ENCODE measurements at regions not wholly inside any gene's neighbourhood (a gene's known extent, or its start where the extent isn't known, plus 50 kb on each side); places are given as distances from the start of the nearest gene placed in this dataset.

DNA sequence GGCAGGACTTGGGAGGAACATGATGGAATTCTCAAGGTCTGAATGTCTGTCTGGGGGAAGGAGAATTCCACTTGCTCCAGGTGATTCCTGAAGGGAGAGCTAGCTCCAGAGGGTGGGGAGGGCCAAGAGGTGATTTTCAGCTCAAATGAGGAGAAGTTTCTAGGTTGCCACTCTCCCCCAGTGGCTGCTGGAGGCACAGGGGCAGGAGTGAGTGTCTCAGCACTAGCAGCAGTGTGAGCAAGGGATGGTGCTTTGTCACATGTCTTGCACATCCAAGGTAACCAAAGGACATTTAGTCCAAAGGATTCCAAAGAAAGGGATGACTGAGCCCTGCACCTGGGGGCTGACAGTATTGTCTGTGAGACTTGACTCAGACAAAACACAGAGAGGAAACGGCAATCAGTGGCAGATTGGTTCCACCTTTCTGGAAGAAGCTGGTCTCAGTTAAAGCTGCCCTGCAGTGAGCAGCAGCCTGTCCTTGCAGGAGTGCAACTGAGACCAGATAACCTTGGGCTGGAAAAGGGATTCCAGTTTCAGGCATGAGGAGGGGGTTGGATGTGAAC is 51.2 kb upstream of the PCBD1 start:
- DNase-seq, result no peak

GRCh38 chr10:70940834-70941568 is 52.6 kb upstream of the PCBD1 start:
- peak in 1 of 2 experiments; percentile 5 for DNase-seq

DNA sequence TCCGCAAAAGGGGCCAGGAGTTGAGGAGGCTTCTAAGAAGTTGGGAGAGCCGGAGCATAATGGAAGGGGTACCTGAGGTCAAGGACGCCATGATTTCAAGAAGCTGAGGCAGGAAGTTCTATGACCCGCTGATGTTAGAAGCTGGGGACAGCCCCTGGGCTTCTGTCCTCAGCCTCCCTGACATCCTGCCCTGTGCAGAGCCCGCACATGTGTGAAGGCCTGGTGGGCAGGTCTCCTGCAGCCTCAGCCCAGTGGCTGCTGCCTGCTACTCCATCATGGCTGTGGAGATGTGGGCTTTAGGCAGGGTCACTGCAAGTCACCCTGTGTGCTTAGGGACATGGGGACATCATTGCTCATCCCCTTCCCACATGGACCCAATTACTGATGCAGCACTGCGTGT is 53.8 kb upstream of the PCBD1 start:
- no peak for DNase-seq

- no peak for DNase-seq
Observed at GRCh38 chr10:70942725-70943124, 54.4 kb upstream of the PCBD1 start.

GRCh38 chr10:70943249-70943648 is 54.9 kb upstream of the PCBD1 start:
- no peak for DNase-seq

DNA sequence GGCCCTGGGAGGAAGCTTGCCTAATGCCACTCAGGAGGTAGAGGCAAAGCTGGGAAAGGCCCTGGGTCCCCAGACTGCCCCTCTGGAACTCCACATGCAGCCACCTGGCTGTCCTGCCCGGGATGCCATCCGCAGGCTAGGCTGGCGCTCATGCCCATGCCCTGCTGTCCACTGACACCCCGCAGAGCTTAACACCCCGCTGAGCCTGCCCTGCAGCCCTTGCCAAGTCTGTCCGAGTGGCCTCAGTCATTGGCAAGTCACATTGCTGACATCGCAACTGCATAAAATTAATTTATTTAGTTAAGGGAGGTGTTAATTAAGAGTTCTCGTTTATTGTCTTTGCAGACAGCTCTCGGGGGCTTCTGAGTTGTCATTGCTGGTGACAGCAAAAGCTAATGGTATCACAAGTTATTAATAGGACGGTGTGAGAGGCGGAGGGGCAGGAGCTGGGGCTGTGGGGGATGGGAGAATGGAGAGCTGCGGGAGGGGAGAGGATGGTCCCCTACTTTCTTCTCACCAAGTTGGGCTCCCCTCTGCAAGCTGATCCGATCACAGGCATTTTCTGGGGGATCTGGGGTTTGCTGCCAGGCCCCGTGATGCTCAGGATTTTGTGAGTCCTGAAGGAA is 55.6 kb upstream of the PCBD1 start:
- DNase-seq, result no peak

DNA sequence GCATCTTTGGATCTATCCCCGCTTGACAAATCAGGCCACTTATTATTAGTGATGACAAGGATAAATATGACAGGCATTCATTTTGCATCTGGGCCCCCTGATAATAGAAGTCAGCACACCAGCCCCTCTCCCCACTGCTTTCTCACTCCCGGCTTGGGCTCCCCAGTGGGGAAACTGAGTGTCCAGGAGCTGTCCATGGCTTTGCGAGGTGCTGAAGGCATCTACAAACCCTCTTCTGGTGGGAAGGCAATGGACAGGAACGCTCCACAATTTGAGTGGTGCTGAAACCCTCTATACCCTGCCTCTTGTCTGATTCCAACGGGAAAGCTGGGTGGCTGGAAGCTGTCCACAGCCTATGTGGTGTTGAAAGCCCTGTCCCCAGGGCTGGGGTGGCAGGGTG is 61.7 kb upstream of the PCBD1 start:
- DNase-seq, result no peak

DNA sequence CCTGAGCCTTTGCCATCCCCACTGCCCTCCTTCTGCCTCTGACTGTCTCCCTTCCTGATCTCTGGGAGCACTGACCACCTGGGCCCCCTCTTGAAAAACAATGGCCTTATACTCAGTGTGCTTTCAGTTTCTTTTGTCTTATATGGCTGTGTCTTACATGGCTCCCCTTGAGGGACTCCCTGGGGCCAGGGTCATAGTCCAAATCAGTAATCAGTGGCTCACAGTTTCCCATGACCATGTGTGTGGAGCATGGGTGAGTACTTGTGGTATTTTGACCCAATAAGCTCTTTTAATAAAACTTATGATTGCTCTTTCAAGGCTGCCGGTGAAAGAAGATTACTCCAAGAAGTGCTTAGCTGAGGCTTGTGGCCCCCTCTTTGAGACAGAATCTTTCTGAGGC is 62.4 kb upstream of the PCBD1 start:
- DNase-seq, result no peak

- DNase-seq, result no peak
Observed at GRCh38 chr10:70952401-70952800, 64.0 kb upstream of the PCBD1 start.

GRCh38 chr10:70952921-70953320 is 64.6 kb upstream of the PCBD1 start:
- no peak for DNase-seq

DNA sequence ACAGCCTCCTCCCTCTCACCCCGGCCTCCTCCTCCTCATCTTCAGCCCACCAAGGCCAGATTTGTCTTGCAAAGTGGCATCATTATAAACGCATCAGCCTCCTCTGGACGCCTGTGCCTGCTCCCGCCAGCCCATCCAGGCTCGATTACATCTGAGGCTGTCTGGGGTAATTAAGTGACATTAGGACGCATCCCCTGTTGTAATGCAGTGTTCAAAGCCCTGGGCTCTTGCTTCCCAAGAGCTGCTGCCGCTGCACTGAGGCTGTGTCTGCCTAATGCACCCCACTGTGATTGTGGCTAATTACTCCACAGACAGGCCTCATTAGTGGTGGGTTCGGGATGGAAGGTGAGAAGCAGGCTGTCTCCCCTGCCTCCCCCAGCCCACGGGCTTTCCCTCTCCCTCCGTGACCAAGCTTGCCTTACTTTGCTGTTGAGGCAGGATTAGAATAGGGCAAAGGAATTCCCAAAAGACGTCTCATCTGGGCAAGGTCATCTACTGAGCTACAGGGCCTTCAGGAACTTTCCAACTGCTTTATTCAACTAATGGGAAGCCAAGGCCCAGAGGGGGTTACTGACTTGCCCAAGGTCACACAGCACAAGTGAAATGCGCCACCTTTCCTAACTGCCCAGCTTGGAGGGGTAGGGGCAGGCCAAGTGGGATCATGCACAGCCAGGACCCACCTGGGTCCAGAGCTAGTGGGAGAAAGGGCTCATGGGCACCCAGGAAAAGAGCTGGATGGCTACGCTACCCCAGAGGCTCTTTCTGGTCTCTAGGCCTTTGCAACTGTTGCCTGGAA is 66.2 kb upstream of the PCBD1 start:
- no peak for DNase-seq

- DNase-seq, result no peak
Observed at GRCh38 chr10:70956029-70956759, 67.8 kb upstream of the PCBD1 start.

- no peak for DNase-seq
Observed at GRCh38 chr10:70958396-70958795, 70.0 kb upstream of the PCBD1 start.

DNA sequence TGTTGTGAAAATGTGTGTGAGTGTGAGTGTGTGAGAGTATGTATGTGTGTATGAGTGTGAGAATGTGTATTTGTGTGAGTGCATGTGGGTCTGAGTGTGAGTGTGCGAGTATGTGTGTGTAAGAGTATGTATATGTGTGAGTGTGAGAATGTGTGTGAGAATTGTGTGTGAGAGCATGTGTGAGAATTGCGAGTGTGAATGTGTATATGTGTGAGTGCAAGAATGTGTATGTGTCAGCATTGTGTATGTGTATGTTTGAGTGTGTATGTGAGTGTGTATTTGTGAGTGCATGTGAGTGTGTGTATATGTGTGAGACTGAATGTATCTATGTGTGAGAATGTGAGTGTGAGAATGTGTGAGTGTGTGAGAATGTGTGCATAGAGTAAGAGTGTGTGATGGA is 72.0 kb upstream of the PCBD1 start:
- DNase-seq, result no peak

DNA sequence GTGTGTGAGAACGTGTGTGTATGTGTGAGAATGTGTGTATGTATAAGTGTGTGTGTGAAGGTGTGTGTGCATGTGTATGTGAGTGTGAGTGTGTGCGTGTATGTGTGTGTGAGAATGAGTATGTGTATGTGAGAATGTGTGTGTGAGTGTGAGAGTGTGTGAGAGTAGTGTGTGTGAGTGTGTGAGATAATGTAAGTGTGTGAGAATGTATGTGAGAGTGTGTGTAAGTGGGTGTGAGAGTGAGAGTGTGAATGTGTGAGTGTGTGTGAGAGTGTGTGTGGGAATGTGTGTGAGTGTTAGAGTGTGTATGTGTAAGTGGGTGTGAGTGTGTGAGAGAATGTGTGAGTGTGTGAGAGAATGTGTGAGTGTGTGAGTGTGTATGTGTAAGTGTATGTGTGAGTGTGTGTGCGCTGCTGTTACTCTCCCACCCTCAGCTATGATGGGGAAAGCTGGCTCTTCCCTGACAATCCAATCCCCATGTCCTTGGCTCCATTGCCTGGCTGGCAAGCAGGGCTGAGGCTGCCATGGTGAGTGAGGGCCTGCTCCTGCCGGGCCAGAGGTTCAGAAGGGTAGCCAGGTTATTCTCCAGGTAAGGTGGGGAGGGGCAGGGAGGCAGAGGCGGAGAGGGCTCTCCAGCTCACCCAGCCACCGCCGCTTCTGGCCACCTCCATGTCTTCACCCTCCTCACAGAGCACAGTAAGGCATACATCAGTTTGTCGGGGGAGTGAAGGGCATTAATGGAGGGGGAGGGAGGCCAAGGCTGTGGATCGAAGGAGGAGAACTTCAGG is 72.6 kb upstream of the PCBD1 start:
- DNase-seq, result no peak

GRCh38 chr10:70962686-70963085 is 74.3 kb upstream of the PCBD1 start:
- DNase-seq, result no peak

DNA sequence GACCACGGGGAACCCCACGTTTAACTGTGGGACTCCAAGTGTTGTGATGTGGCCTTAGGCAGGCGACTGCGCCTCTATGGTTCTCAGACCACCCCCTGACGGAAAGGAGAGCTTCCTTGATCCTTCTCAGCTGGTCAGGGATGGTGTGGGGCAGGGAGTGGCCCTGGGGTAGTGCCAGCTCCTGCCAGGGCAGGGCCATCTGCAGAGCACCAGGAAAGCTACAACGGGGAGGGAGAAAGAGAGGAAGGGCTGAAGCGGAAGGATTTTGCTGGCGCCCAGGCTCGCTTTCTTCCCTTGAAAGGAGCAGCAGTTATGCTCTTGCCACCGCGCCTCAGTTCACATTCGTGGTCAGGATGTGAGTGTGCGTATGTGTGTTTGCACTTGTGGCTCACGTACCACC is 74.9 kb upstream of the PCBD1 start:
- DNase-seq, result no peak

- DNase-seq, result no peak
Observed at GRCh38 chr10:70964245-70964644, 75.9 kb upstream of the PCBD1 start.

- no peak for DNase-seq
Observed at GRCh38 chr10:70964881-70965280, 76.5 kb upstream of the PCBD1 start.

DNA sequence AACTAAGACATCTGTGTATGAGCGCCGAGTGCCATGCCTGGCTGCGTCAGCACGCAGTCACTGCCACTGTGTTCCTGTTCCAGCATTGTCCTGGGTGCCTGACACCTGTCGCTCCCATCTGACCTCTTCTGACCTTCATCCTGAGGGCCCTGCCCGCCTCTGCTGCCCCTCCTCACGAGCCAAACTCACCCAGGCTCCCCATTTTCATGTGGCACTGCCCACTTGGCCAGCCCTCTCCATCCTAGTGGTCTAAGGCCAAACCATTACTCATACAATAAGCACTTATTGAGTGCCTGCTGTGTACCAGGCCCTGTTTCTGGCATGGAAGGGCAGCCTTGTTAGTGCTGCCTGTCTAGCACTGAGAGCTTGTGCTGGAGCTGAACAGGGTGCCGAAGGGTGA is 77.2 kb upstream of the PCBD1 start:
- no peak for DNase-seq

DNA sequence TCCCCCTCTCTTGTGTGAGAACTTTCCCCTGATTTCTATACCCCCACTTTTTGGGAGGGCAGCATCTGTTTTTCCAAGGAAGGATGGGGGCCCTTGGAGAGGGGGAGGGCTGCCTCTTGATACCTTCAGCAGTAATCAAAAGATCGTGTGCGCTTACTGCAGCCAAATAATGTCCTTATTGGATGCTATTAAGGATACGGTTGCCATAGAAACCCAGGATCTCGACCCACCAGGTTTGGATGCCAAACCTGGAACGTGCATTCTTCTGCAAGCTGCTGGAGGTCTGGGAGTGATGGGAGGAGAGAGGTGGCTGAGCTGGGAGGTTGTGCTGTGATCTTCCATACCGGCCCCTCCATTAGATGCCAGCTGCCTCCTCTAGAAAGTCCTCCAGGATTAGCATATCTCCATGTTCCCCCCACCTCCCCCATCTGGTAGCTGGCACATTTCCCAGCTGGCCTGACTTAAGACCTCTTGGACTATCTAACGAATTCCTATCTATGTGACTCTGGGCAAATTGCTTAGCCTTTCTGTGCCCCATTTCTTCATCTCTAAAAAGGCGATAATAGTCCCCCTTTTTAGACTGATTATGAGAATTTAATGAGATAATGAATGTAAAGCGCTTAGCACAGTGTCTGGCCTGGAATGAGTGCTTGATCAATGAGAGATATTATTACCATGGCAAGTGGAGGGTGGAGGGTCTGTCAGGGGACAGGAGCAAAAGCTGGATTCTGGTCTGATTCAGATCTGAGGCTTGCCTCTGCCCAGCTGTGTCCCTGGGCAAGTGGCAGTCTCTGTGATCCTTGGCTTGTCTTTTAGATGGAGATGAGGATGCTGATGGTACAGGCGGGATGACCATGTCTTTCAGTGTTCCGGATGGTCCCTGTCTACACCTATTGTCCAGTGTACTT is 78.5 kb upstream of the PCBD1 start:
- DNase-seq, result no peak

Measured in SHP77 (cell line).